PC-9 (cell line): ENCODE measurements at regions not wholly inside any gene's neighbourhood (a gene's known extent, or its start where the extent isn't known, plus 50 kb on each side); places are given as distances from the start of the nearest gene placed in this dataset.

Source experiments
- BruUV-seq: library from RNA; stranded (reverse); fragments of 400-500 nt; replicated peaks from 2 replicates; lab custom pipeline; 2021; lab: Mats Ljungman, UMichigan
- CTCF ChIA-PET: fragments of 300-600 bp; sonication (Branson Sonifier 250); formaldehyde crosslinking; loops from one replicate; lab custom pipeline; 2022; ENCODE audit warnings: antibody characterized with exemption; lab: Charles Lee
- POLR2A ChIA-PET: fragments of 300-600 bp; sonication (Branson Sonifier 250); formaldehyde crosslinking; loops from one replicate; lab custom pipeline; 2022; ENCODE audit warnings: antibody characterized with exemption; ENCODE audit not compliant: unreplicated experiment; lab: Charles Lee
- DNase-seq, 2 experiments: peaks; one replicate each; pipeline versions ENCODE4 v3.0.0 to v3.0.0-alpha.2; 2015 to 2022; ENCODE audit warnings: mixed read lengths in 1 of 2
- H2AFZ ChIP-seq: fragments of 200-600 bp; sonication (generic); 2 replicates; pipeline ENCODE4 v1.8.1; 2017; ENCODE audit warnings: antibody characterized with exemption
- H3F3A ChIP-seq: fragments of 200-600 bp; sonication (generic); 2 replicates; pipeline ENCODE4 v1.8.1; 2017; ENCODE audit warnings: antibody characterized with exemption, mild to moderate bottlenecking, low read depth; ENCODE audit not compliant: insufficient read depth
- H3K27ac ChIP-seq: fragments of 200-600 bp; sonication (generic); 2 replicates; pipeline ENCODE4 v1.6.1; 2016; ENCODE audit warnings: mixed run types
- H3K27me3 ChIP-seq: fragments of 200-600 bp; sonication (generic); 2 replicates; pipeline ENCODE4 v1.6.1; 2016; ENCODE audit warnings: low read depth, mixed run types; ENCODE audit not compliant: insufficient read depth
- H3K36me3 ChIP-seq: fragments of 200-600 bp; sonication (generic); 2 replicates; pipeline ENCODE4 v1.6.1; 2016; ENCODE audit warnings: low read depth, mixed run types
- H3K4me1 ChIP-seq: fragments of 200-600 bp; sonication (generic); replicated peaks from 2 replicates; pipeline ENCODE4 v1.6.1; 2016; ENCODE audit warnings: mixed run types; ENCODE audit not compliant: insufficient read depth
- H3K4me2 ChIP-seq: fragments of 200-600 bp; sonication (generic); 2 replicates; pipeline ENCODE4 v1.6.1; 2017; ENCODE audit warnings: mixed run types
- H3K4me3 ChIP-seq: fragments of 200-600 bp; sonication (generic); 2 replicates; pipeline ENCODE4 v1.6.1; 2016; ENCODE audit warnings: mixed run types
- H3K79me2 ChIP-seq: fragments of 200-600 bp; sonication (generic); 2 replicates; pipeline ENCODE4 v1.6.1; 2017; ENCODE audit warnings: low read depth, mixed run types
- H3K9me2 ChIP-seq: fragments of 200-600 bp; sonication (generic); 2 replicates; pipeline ENCODE4 v1.8.1; 2017; ENCODE audit warnings: mild to moderate bottlenecking; ENCODE audit not compliant: insufficient read depth
- H3K9me3 ChIP-seq: fragments of 200-600 bp; sonication (generic); 2 replicates; pipeline ENCODE4 v1.8.1; 2016; ENCODE audit warnings: low read depth; ENCODE audit not compliant: insufficient read depth
- H4K20me1 ChIP-seq: fragments of 200-600 bp; sonication (generic); 2 replicates; pipeline ENCODE4 v1.8.1; 2017; ENCODE audit not compliant: insufficient read depth
- CTCF ChIP-seq: fragments of 200-600 bp; sonication (generic); conservative IDR thresholded peaks from 2 replicates; pipeline ENCODE4 v1.6.1; 2017; ENCODE audit warnings: mixed run types, antibody characterized with exemption, mild to moderate bottlenecking, moderate library complexity
- EZH2 ChIP-seq: fragments of 200-600 bp; sonication (generic); IDR thresholded peaks from 2 replicates; pipeline ENCODE4 v1.8.0; 2017; ENCODE audit warnings: antibody characterized with exemption, low read depth
- intact Hi-C: fragments of 100-400 bp; cut with micrococcal nuclease; formaldehyde crosslinking; loops from one replicate; pipeline ENCODE4 v1.10.0; 2022; ENCODE audit not compliant: unreplicated experiment

GRCh38 chr20:58026361-58026760, 202.1 kb downstream of the ANKRD60 start:
- Histone ChIP-seq H3K27ac (no peak overlapping the region), H3K9me3 (no peaks in the 10 kb centered on the region; the same call in 1 of the 2 replicates), H3K4me2 (no peak overlapping the region), H2AFZ (no peak overlapping the region), H3K9me2 (no peaks in the 10 kb centered on the region), H3K79me2 (no peaks in the 10 kb centered on the region), H3F3A (peaks cover 5% of the 10 kb centered on the region; the same call in 1 of the 2 replicates), H3K27me3 (no peaks in the 10 kb centered on the region), H3K4me1 (peaks cover 22% of the 10 kb centered on the region), H3K36me3 (no peaks in the 10 kb centered on the region), H4K20me1 (no peaks in the 10 kb centered on the region), H3K4me3 (no peak overlapping the region)
- no TSS peak for BruUV-seq
- TF ChIP-seq EZH2 (no peak), CTCF (no peak)
- POLR2A ChIA-PET: no interaction called here
- DNase-seq: no peak
- CTCF ChIA-PET: no interaction called here
- intact Hi-C loops: no loop called here

GRCh38 chr20:58025233-58025632, 203.2 kb downstream of the ANKRD60 start:
- no TSS peak for BruUV-seq
- H3K4me2 ChIP-seq: 0 out of 2 replicates have a peak overlapping the region, but pooled peaks have one; percentile 23
- H2AFZ ChIP-seq: no peak overlapping the region
- H3F3A ChIP-seq: peaks cover 5% of the 10 kb centered on the region; the same call in 1 of the 2 replicates
- no peaks in the 10 kb centered on the region for H3K36me3 ChIP-seq
- H3K27me3 ChIP-seq: no peaks in the 10 kb centered on the region
- no peaks in the 10 kb centered on the region for H3K9me2 ChIP-seq
- H3K4me1 ChIP-seq: peaks cover 31% of the 10 kb centered on the region
- H3K4me3 ChIP-seq: no peak overlapping the region
- intact Hi-C loops: no loop called here
- no peaks in the 10 kb centered on the region; the same call in 1 of the 2 replicates for H3K9me3 ChIP-seq
- no peaks in the 10 kb centered on the region for H4K20me1 ChIP-seq
- H3K79me2 ChIP-seq: no peaks in the 10 kb centered on the region
- no peak for DNase-seq
- no peak overlapping the region for H3K27ac ChIP-seq
- POLR2A ChIA-PET: no interaction called here
- TF ChIP-seq CTCF: no peak
- no peak for TF ChIP-seq EZH2
- CTCF ChIA-PET: no interaction called here

GRCh38 chr20:58024241-58024721, 204.2 kb downstream of the ANKRD60 start:
- H3K9me3 ChIP-seq: no peaks in the 10 kb centered on the region; the same call in 1 of the 2 replicates
- intact Hi-C loops: no loop called here
- peaks cover 12% of the 10 kb centered on the region; the same call in 1 of the 2 replicates for H3F3A ChIP-seq
- peaks cover 40% of the 10 kb centered on the region for H3K4me1 ChIP-seq
- no peak overlapping the region for H3K4me3 ChIP-seq
- ChIA-PET CTCF (no interaction called here), POLR2A (no interaction called here)
- no TSS peak for BruUV-seq
- H4K20me1 ChIP-seq: no peaks in the 10 kb centered on the region
- TF ChIP-seq EZH2 (no peak), CTCF (no peak)
- no peaks in the 10 kb centered on the region for H3K79me2 ChIP-seq
- no peak for DNase-seq
- no peaks in the 10 kb centered on the region for H3K9me2 ChIP-seq
- H3K36me3 ChIP-seq: no peaks in the 10 kb centered on the region
- H3K27ac ChIP-seq: no peak overlapping the region
- no peak overlapping the region for H2AFZ ChIP-seq
- no peaks in the 10 kb centered on the region for H3K27me3 ChIP-seq
- no peak overlapping the region for H3K4me2 ChIP-seq
